Natural killer cell (primary cell): ENCODE measurements at regions not wholly inside any gene's neighbourhood (a gene's known extent, or its start where the extent isn't known, plus 50 kb on each side); places are given as distances from the start of the nearest gene placed in this dataset.

Experiments
- ATAC-seq, 3 donors: fragments of 150-1000 bp in 2 of 3; fragments of 200-7000 bp in 1 of 3; cut with Tn5 transposase; 1 replicate in 1 of 3; 2 replicates in 2 of 3; pipeline ENCODE4 v1.10.0; 2021; ENCODE audit warnings: mild to moderate bottlenecking in 2 of 3, moderate library complexity in 2 of 3
- DNase-seq, 2 donors: peaks; one replicate each; pipeline versions ENCODE4 v3.0.0 to v3.0.0-alpha.2; 2013 to 2021; ENCODE audit warnings: mixed read lengths in 1 of 2
- H3K27ac ChIP-seq: one replicate; pipeline ENCODE4 v1.5.1; 2013; ENCODE audit warnings: mild to moderate bottlenecking, low read length
- H3K27me3 ChIP-seq: one replicate; pipeline ENCODE4 v1.6.1; 2013; ENCODE audit warnings: low read length; ENCODE audit not compliant: control insufficient read depth, insufficient read depth
- H3K36me3 ChIP-seq: one replicate; pipeline ENCODE4 v1.6.1; 2013; ENCODE audit warnings: low read length; ENCODE audit not compliant: control insufficient read depth, insufficient read depth
- H3K4me1 ChIP-seq: one replicate; pipeline ENCODE4 v1.6.1; 2013; ENCODE audit warnings: low read length; ENCODE audit not compliant: control insufficient read depth, insufficient read depth
- H3K4me3 ChIP-seq: one replicate; pipeline ENCODE4 v1.5.1; 2013; ENCODE audit warnings: low read length
- H3K9me3 ChIP-seq: one replicate; pipeline ENCODE4 v1.6.1; 2013; ENCODE audit warnings: low read length; ENCODE audit not compliant: control insufficient read depth, insufficient read depth
- H3K27ac Mint-ChIP-seq, 2 donors: one replicate each; pipeline ENCODE4 v1.8.0; 2022; ENCODE audit warnings: mild to moderate bottlenecking in 2 of 2, mixed read lengths in 2 of 2, moderate library complexity in 1 of 2
- H3K27me3 Mint-ChIP-seq, 2 donors: one replicate each; pipeline ENCODE4 v1.8.0; 2022; ENCODE audit warnings: low read depth in 2 of 2, mixed read lengths in 2 of 2
- H3K36me3 Mint-ChIP-seq: one replicate; pipeline ENCODE4 v1.8.0; 2022; ENCODE audit warnings: mixed read lengths
- H3K4me1 Mint-ChIP-seq, 2 donors: one replicate each; pipeline ENCODE4 v1.8.0; 2022; ENCODE audit warnings: mixed read lengths in 2 of 2
- H3K4me3 Mint-ChIP-seq: one replicate; pipeline ENCODE4 v1.8.0; 2022; ENCODE audit warnings: mild to moderate bottlenecking, moderate library complexity, mixed read lengths
- H3K9me3 Mint-ChIP-seq, 2 donors: one replicate each; pipeline ENCODE4 v1.8.0; 2022; ENCODE audit warnings: mixed read lengths in 2 of 2
- CTCF ChIP-seq: fragments of 200-600 bp; IDR thresholded peaks from one replicate; pipeline ENCODE4 v1.8.0; 2022; ENCODE audit warnings: antibody characterized with exemption
- WGBS: methylation state at CpG from one replicate; pipeline ENCODE4 v1.1.7; 2013; ENCODE audit warnings: missing lambda C conversion rate; ENCODE audit not compliant: insufficient coverage; 5-methylcytosine and 5-hydroxymethylcytosine counted together
- intact Hi-C: fragments of 100-400 bp; cut with micrococcal nuclease; formaldehyde crosslinking; loops from one replicate; pipeline ENCODE4 v1.14.2; 2022

DNA sequence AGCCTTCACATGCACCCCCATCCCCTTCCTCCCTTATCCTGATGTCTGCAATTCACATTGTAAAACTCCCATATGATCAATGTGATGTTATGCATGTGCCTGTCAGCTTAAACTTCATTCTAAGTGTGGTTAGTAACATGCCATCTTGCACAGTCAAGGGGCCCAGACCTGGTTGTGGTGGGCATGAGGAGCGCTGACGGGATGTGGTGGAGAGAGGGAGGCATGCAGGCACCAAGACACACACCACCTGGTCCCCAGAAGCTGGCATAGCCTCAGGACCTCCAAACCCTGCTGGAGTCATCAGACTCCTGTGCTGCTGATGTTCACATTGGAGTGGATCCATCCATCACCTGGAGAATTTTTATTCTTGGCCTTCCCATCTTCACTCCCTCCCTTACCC, 90.5 kb upstream of the ABCC4 start:
- WGBS, result 77% methylated on average over 2 of the region's 2 CpGs
- Mint-ChIP-seq H3K36me3 (no peaks in the 10 kb centered on the region), H3K9me3 (no peaks in the 10 kb centered on the region), H3K27ac (no peak overlapping the region), H3K4me3 (no peak overlapping the region), H3K4me1 (no peaks in the 10 kb centered on the region), H3K27me3 (peaks cover 14 to 25% of the 10 kb centered on the region in 2 donors)
- Histone ChIP-seq H3K27me3 (peaks cover 2% of the 10 kb centered on the region), H3K36me3 (no peaks in the 10 kb centered on the region), H3K27ac (no peak overlapping the region), H3K4me3 (no peak overlapping the region), H3K9me3 (no peaks in the 10 kb centered on the region), H3K4me1 (no peaks in the 10 kb centered on the region)
- intact Hi-C loops, result no loop called here
- peak in 1 of 3 donors; percentile 21 for ATAC-seq
- DNase-seq, result no peak
- no peak for TF ChIP-seq CTCF

- no peak overlapping the region for H3K27ac ChIP-seq
- Mint-ChIP-seq H3K27me3 (peaks cover 14 to 25% of the 10 kb centered on the region in 2 donors), H3K4me3 (no peak overlapping the region), H3K9me3 (no peaks in the 10 kb centered on the region), H3K4me1 (no peaks in the 10 kb centered on the region), H3K36me3 (no peaks in the 10 kb centered on the region), H3K27ac (no peak overlapping the region)
- no peak for DNase-seq
- no peaks in the 10 kb centered on the region for H3K9me3 ChIP-seq
- no peaks in the 10 kb centered on the region for H3K4me1 ChIP-seq
- peaks cover 2% of the 10 kb centered on the region for H3K27me3 ChIP-seq
- 98% methylated on average over 2 of the region's 3 CpGs for WGBS
- no peaks in the 10 kb centered on the region for H3K36me3 ChIP-seq
- intact Hi-C loops, result no loop called here
- no peak for TF ChIP-seq CTCF
- ATAC-seq, result no peak
- H3K4me3 ChIP-seq, result no peak overlapping the region
Observed at GRCh38 chr13:95392597-95392996, 91.3 kb upstream of the ABCC4 start.

DNA sequence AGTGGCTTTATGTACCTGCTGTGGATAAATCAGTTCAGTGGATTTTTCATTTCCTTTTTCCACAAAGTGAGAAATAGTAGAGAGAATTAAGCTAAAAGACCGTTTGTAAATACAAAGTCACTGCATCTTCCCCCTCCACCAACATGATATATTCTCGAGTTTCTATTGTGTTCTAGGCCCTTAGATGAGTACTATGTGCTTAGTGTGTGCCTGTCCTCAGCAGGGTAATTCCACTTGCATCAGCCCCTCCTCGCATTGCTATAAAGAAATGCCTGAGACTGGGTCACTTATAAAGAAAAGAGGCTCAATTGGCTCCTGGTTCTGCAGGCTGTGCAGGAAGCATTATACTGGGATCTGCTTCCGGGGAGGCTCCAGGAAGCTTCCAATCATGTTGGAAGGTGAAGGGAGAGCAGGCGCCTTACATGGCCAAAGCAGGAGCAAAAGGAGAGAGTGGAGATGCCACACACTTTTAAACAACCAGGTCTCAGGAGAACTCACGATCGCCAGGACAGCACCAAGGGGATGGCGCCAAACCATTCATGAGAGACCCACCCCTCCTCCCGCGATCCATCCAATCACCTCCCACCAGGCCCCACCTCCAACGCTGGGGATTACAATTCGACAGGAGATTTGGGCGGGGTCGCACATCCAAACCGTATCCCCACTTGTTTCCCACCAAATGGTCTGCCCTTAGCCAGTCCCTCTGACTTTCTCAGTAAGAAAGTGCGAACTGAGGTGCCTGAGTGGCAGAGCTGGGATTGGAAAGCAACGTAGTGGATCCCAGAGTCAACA, 102.3 kb upstream of the ABCC4 start:
- H3K9me3 Mint-ChIP-seq, result no peaks in the 10 kb centered on the region
- peaks cover 8% of the 10 kb centered on the region for H3K4me1 ChIP-seq
- peak overlapping the region; percentile 78 for H3K4me3 Mint-ChIP-seq
- peaks cover 5 to 12% of the 10 kb centered on the region in 2 donors for H3K4me1 Mint-ChIP-seq
- intact Hi-C loops, result loop anchor here (1.0 to 10.0 kb wide), 2 partner anchors 214 to 431 kb away; no protein-coding TSS in a partner anchor
- H3K36me3 ChIP-seq, result no peaks in the 10 kb centered on the region
- H3K27me3 Mint-ChIP-seq, result peaks cover 6 to 7% of the 10 kb centered on the region in 2 donors
- peak overlapping the region; percentile 16 for H3K4me3 ChIP-seq
- H3K27ac ChIP-seq, result no peak overlapping the region
- peak in 2 of 3 donors; percentile 20 to 24 for ATAC-seq
- H3K36me3 Mint-ChIP-seq, result no peaks in the 10 kb centered on the region
- no peaks in the 10 kb centered on the region for H3K9me3 ChIP-seq
- no peak for DNase-seq
- H3K27me3 ChIP-seq, result no peaks in the 10 kb centered on the region
- no peak for TF ChIP-seq CTCF
- H3K27ac Mint-ChIP-seq, result no peak overlapping the region
- 20% methylated on average over 16 of the region's 17 CpGs for WGBS
